WTC11 (cell line): ENCODE measurements at regions not wholly inside any gene's neighbourhood (a gene's known extent, or its start where the extent isn't known, plus 50 kb on each side); places are given as distances from the start of the nearest gene placed in this dataset.

Source experiments
- ATAC-seq: fragments of 200-7000 bp; cut with Tn5 transposase; 2 replicates; pipeline ENCODE4 v1.10.0; 2021; ENCODE audit warnings: mild to moderate bottlenecking, moderate library complexity
- CTCF ChIA-PET: fragments of 300-600 bp; sonication (Branson Sonifier 250); formaldehyde crosslinking; loops from one replicate; lab custom pipeline; 2021; ENCODE audit warnings: antibody characterized with exemption; lab: Charles Lee
- POLR2A ChIA-PET: fragments of 350-600 bp; sonication (Branson Sonifier 250); formaldehyde crosslinking; loops from one replicate; lab custom pipeline; 2021; ENCODE audit warnings: antibody characterized with exemption; lab: Charles Lee
- DNase-seq: peaks from one replicate; pipeline ENCODE4 v3.0.0; 2021; ENCODE audit warnings: low spot score
- H3K27ac Mint-ChIP-seq: 2 replicates; pipeline ENCODE4 v1.8.0; 2021; ENCODE audit warnings: mixed read lengths
- H3K27me3 Mint-ChIP-seq: 2 replicates; pipeline ENCODE4 v1.8.0; 2021; ENCODE audit warnings: low read depth, mild to moderate bottlenecking, moderate library complexity, mixed read lengths
- H3K36me3 Mint-ChIP-seq: 2 replicates; pipeline ENCODE4 v1.8.0; 2021; ENCODE audit warnings: mixed read lengths
- H3K4me1 Mint-ChIP-seq: 2 replicates; pipeline ENCODE4 v1.8.0; 2022; ENCODE audit warnings: mixed read lengths
- H3K4me3 Mint-ChIP-seq: 2 replicates; pipeline ENCODE4 v1.8.0; 2021; ENCODE audit warnings: mild to moderate bottlenecking, moderate library complexity, mixed read lengths
- H3K9me3 Mint-ChIP-seq: 2 replicates; pipeline ENCODE4 v1.8.0; 2021; ENCODE audit warnings: mixed read lengths
- CBFB ChIP-seq: sonication (generic); formaldehyde crosslinking; IDR thresholded peaks from 2 replicates; pipeline ENCODE4 v1.8.1; 2022; ENCODE audit warnings: mild to moderate bottlenecking, low read depth, missing genetic modification reagents
- GRHL2 ChIP-seq: fragments of 250-450 bp; sonication (Bioruptor Pico); IDR thresholded peaks from 2 replicates; pipeline ENCODE4 v1.8.0; 2022; ENCODE audit warnings: mild to moderate bottlenecking, moderate library complexity; ENCODE audit not compliant: insufficient replicate concordance, severe bottlenecking
- IRF1 ChIP-seq: sonication (generic); formaldehyde crosslinking; IDR thresholded peaks from 2 replicates; pipeline ENCODE4 v1.8.0; 2023; ENCODE audit warnings: missing genetic modification reagents
- IRF2 ChIP-seq: sonication (generic); formaldehyde crosslinking; IDR thresholded peaks from 2 replicates; pipeline ENCODE4 v1.8.0; 2022; ENCODE audit warnings: low read depth, missing genetic modification reagents, borderline replicate concordance
- NFATC4 ChIP-seq: fragments of 250-450 bp; sonication (Bioruptor Pico); IDR thresholded peaks from 2 replicates; pipeline ENCODE4 v1.9.0; 2021; ENCODE audit warnings: mild to moderate bottlenecking
- NFE2L1 ChIP-seq: sonication (generic); formaldehyde crosslinking; IDR thresholded peaks from 2 replicates; pipeline ENCODE4 v1.8.1; 2023; ENCODE audit warnings: missing genetic modification reagents
- PRRX2 ChIP-seq: fragments of 250-450 bp; sonication (Bioruptor Pico); IDR thresholded peaks from 2 replicates; pipeline ENCODE4 v1.8.0; 2021; ENCODE audit warnings: mild to moderate bottlenecking
- RELA ChIP-seq: sonication (generic); formaldehyde crosslinking; IDR thresholded peaks from 2 replicates; pipeline ENCODE4 v1.8.1; 2022; ENCODE audit warnings: missing genetic modification reagents, mild to moderate bottlenecking, borderline replicate concordance
- SMAD4 ChIP-seq: sonication (generic); formaldehyde crosslinking; IDR thresholded peaks from 2 replicates; pipeline ENCODE4 v1.8.0; 2022; ENCODE audit warnings: mild to moderate bottlenecking, missing genetic modification reagents
- STAT6 ChIP-seq: sonication (generic); formaldehyde crosslinking; conservative IDR thresholded peaks from 2 replicates; pipeline ENCODE4 v1.8.1; 2023; ENCODE audit warnings: mild to moderate bottlenecking, low read depth, missing genetic modification reagents, moderate library complexity
- TCF7 ChIP-seq: sonication (generic); formaldehyde crosslinking; IDR thresholded peaks from 2 replicates; pipeline ENCODE4 v1.8.0; 2022; ENCODE audit warnings: mild to moderate bottlenecking, low read depth, missing genetic modification reagents, moderate library complexity
- ZNF232 ChIP-seq: sonication (generic); formaldehyde crosslinking; IDR thresholded peaks from 2 replicates; pipeline ENCODE4 v1.8.0; 2022; ENCODE audit warnings: mild to moderate bottlenecking, missing genetic modification reagents
- TF ChIP-seq, protein P1 (sequence below): sonication (generic); formaldehyde crosslinking; IDR thresholded peaks from 2 replicates; pipeline ENCODE4 v1.8.1; 2022; ENCODE audit warnings: mild to moderate bottlenecking, missing genetic modification reagents, moderate library complexity, borderline replicate concordance
- TF ChIP-seq, protein P2 (sequence below): fragments of 250-450 bp; sonication (Bioruptor Pico); IDR thresholded peaks from 2 replicates; pipeline ENCODE4 v2.1.2; 2022; ENCODE audit warnings: mild to moderate bottlenecking, moderate library complexity
- TF ChIP-seq, protein P3 (sequence below): sonication (generic); formaldehyde crosslinking; IDR thresholded peaks from 2 replicates; pipeline ENCODE4 v1.8.1; 2023; ENCODE audit warnings: mild to moderate bottlenecking, missing genetic modification reagents, moderate library complexity
- TF ChIP-seq, protein P4 (sequence below): sonication (generic); formaldehyde crosslinking; IDR thresholded peaks from 2 replicates; pipeline ENCODE4 v1.8.0; 2022; ENCODE audit warnings: missing genetic modification reagents
- TF ChIP-seq, protein P5 (sequence below): fragments of 250-450 bp; sonication (Bioruptor Pico); IDR thresholded peaks from 2 replicates; pipeline ENCODE4 v1.9.0; 2021; ENCODE audit warnings: mild to moderate bottlenecking
- TF ChIP-seq, protein P6 (sequence below): sonication (generic); formaldehyde crosslinking; IDR thresholded peaks from 2 replicates; pipeline ENCODE4 v1.8.1; 2023; ENCODE audit warnings: mild to moderate bottlenecking, moderate library complexity, missing genetic modification reagents
- TF ChIP-seq, protein P7 (sequence below): sonication (generic); formaldehyde crosslinking; IDR thresholded peaks from 2 replicates; pipeline ENCODE4 v1.8.1; 2023; ENCODE audit warnings: mild to moderate bottlenecking, missing genetic modification reagents, moderate library complexity

DNA sequence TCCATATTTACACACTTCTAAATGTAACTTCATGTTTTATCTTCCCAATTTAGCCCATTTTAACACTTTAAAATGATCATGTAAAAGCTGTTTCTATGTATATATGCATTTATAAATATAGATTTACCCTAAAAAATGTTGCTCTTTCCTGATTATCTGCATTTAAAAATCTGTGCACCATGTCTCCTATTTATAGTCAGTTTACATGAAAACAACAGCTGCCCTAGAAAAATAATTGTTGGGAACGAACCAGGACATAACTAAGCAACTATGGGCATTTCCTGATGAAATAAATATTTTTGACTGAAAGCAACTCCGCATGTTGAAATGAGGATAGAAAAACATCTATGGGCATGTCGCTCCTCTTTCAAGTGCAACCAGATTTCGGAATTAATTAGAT, 1368.2 kb downstream of the FAM181B start:
- no peak overlapping the region for H3K27ac Mint-ChIP-seq
- TF ChIP-seq, protein P1, sequence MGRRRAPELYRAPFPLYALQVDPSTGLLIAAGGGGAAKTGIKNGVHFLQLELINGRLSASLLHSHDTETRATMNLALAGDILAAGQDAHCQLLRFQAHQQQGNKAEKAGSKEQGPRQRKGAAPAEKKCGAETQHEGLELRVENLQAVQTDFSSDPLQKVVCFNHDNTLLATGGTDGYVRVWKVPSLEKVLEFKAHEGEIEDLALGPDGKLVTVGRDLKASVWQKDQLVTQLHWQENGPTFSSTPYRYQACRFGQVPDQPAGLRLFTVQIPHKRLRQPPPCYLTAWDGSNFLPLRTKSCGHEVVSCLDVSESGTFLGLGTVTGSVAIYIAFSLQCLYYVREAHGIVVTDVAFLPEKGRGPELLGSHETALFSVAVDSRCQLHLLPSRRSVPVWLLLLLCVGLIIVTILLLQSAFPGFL (CRISPR knock-in tag) = no peak
- TF ChIP-seq STAT6 (CRISPR knock-in tag) (no peak), NFE2L1 (CRISPR knock-in tag) (no peak), ZNF232 (CRISPR knock-in tag) (no peak), GRHL2 (CRISPR knock-in tag) (no peak)
- TF ChIP-seq, protein P2, sequence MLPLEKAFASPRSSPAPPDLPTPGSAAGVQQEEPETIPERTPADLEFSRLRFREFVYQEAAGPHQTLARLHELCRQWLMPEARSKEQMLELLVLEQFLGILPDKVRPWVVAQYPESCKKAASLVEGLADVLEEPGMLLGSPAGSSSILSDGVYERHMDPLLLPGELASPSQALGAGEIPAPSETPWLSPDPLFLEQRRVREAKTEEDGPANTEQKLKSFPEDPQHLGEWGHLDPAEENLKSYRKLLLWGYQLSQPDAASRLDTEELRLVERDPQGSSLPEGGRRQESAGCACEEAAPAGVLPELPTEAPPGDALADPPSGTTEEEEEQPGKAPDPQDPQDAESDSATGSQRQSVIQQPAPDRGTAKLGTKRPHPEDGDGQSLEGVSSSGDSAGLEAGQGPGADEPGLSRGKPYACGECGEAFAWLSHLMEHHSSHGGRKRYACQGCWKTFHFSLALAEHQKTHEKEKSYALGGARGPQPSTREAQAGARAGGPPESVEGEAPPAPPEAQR = no peak
- no peaks in the 10 kb centered on the region for H3K4me1 Mint-ChIP-seq
- ChIA-PET POLR2A (no interaction called here), CTCF (no interaction called here)
- no peaks in the 10 kb centered on the region for H3K36me3 Mint-ChIP-seq
- DNase-seq = no peak
- H3K4me3 Mint-ChIP-seq = no peak overlapping the region
- H3K27me3 Mint-ChIP-seq = no peaks in the 10 kb centered on the region
- peaks cover 12% of the 10 kb centered on the region for H3K9me3 Mint-ChIP-seq
- ATAC-seq = no peak

- POLR2A ChIA-PET = no interaction called here
- no peak for ATAC-seq
- TF ChIP-seq NFATC4 (CRISPR knock-in tag) (no peak), RELA (CRISPR knock-in tag) (no peak), PRRX2 (CRISPR knock-in tag) (no peak), IRF1 (no peak), CBFB (CRISPR knock-in tag) (no peak), TCF7 (no peak), IRF2 (CRISPR knock-in tag) (no peak), SMAD4 (no peak)
- TF ChIP-seq, protein P3, sequence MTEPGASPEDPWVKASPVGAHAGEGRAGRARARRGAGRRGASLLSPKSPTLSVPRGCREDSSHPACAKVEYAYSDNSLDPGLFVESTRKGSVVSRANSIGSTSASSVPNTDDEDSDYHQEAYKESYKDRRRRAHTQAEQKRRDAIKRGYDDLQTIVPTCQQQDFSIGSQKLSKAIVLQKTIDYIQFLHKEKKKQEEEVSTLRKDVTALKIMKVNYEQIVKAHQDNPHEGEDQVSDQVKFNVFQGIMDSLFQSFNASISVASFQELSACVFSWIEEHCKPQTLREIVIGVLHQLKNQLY (CRISPR knock-in tag) = no peak
- TF ChIP-seq, protein P4, sequence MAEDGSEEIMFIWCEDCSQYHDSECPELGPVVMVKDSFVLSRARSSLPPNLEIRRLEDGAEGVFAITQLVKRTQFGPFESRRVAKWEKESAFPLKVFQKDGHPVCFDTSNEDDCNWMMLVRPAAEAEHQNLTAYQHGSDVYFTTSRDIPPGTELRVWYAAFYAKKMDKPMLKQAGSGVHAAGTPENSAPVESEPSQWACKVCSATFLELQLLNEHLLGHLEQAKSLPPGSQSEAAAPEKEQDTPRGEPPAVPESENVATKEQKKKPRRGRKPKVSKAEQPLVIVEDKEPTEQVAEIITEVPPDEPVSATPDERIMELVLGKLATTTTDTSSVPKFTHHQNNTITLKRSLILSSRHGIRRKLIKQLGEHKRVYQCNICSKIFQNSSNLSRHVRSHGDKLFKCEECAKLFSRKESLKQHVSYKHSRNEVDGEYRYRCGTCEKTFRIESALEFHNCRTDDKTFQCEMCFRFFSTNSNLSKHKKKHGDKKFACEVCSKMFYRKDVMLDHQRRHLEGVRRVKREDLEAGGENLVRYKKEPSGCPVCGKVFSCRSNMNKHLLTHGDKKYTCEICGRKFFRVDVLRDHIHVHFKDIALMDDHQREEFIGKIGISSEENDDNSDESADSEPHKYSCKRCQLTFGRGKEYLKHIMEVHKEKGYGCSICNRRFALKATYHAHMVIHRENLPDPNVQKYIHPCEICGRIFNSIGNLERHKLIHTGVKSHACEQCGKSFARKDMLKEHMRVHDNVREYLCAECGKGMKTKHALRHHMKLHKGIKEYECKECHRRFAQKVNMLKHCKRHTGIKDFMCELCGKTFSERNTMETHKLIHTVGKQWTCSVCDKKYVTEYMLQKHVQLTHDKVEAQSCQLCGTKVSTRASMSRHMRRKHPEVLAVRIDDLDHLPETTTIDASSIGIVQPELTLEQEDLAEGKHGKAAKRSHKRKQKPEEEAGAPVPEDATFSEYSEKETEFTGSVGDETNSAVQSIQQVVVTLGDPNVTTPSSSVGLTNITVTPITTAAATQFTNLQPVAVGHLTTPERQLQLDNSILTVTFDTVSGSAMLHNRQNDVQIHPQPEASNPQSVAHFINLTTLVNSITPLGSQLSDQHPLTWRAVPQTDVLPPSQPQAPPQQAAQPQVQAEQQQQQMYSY = no peak
- TF ChIP-seq, protein P5, sequence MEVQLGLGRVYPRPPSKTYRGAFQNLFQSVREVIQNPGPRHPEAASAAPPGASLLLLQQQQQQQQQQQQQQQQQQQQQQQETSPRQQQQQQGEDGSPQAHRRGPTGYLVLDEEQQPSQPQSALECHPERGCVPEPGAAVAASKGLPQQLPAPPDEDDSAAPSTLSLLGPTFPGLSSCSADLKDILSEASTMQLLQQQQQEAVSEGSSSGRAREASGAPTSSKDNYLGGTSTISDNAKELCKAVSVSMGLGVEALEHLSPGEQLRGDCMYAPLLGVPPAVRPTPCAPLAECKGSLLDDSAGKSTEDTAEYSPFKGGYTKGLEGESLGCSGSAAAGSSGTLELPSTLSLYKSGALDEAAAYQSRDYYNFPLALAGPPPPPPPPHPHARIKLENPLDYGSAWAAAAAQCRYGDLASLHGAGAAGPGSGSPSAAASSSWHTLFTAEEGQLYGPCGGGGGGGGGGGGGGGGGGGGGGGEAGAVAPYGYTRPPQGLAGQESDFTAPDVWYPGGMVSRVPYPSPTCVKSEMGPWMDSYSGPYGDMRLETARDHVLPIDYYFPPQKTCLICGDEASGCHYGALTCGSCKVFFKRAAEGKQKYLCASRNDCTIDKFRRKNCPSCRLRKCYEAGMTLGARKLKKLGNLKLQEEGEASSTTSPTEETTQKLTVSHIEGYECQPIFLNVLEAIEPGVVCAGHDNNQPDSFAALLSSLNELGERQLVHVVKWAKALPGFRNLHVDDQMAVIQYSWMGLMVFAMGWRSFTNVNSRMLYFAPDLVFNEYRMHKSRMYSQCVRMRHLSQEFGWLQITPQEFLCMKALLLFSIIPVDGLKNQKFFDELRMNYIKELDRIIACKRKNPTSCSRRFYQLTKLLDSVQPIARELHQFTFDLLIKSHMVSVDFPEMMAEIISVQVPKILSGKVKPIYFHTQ (CRISPR knock-in tag) = no peak
- TF ChIP-seq, protein P6, sequence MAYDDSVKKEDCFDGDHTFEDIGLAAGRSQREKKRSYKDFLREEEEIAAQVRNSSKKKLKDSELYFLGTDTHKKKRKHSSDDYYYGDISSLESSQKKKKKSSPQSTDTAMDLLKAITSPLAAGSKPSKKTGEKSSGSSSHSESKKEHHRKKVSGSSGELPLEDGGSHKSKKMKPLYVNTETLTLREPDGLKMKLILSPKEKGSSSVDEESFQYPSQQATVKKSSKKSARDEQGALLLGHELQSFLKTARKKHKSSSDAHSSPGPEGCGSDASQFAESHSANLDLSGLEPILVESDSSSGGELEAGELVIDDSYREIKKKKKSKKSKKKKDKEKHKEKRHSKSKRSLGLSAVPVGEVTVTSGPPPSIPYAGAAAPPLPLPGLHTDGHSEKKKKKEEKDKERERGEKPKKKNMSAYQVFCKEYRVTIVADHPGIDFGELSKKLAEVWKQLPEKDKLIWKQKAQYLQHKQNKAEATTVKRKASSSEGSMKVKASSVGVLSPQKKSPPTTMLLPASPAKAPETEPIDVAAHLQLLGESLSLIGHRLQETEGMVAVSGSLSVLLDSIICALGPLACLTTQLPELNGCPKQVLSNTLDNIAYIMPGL = no peak
- TF ChIP-seq, protein P7, sequence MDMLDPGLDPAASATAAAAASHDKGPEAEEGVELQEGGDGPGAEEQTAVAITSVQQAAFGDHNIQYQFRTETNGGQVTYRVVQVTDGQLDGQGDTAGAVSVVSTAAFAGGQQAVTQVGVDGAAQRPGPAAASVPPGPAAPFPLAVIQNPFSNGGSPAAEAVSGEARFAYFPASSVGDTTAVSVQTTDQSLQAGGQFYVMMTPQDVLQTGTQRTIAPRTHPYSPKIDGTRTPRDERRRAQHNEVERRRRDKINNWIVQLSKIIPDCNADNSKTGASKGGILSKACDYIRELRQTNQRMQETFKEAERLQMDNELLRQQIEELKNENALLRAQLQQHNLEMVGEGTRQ (CRISPR knock-in tag) = no peak
Observed at GRCh38 chr11:81359476-81359875, 1374.2 kb downstream of the FAM181B start.

More at GRCh38 chr11:81359476-81359875, 1374.2 kb downstream of the FAM181B start:
- CTCF ChIA-PET = no interaction called here
- Mint-ChIP-seq H3K27me3 (no peaks in the 10 kb centered on the region), H3K4me1 (no peaks in the 10 kb centered on the region), H3K36me3 (no peaks in the 10 kb centered on the region), H3K27ac (no peak overlapping the region), H3K4me3 (no peak overlapping the region), H3K9me3 (peaks cover 12% of the 10 kb centered on the region)
- DNase-seq = no peak
